DMS79 (cell line): ENCODE measurements at regions not wholly inside any gene's neighbourhood (a gene's known extent, or its start where the extent isn't known, plus 50 kb on each side); places are given as distances from the start of the nearest gene placed in this dataset.

ENCODE experiments used
- DNase-seq: peaks from one replicate; lab custom pipeline; 2025; lab: John Stamatoyannopoulos, UW

DNA sequence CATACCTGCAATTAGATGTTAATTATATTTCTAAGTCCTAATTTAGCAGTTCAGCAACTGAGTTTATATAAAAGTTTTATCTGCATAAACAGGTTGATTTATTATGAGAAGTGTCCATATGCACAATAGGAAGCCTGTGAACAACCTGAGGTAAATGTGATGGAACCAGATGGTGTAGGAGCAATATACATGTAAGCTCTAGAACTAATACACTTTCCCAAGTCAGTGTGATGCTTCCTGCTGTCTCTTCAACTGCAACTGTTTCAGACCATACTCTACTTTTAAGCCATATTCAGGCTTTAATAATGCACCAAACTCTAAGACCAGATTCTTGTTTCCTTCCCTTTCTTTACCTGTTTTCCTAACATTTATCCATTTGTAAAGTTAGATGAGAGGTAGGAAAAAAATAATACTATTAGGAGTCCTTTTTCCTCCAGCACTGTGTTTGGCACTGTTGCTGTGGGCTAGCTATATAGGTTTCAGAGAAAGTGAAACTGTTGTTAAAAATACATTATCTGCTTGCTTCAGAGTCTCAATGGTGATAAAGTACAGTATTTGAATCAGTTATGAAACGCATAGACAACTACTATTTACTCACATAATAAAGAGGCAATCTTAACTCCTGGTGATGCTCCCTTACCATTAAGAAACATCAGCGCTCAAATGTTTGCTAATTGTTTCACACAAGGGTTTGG lies 1009.3 kb downstream of the GRIK2 start:
- DNase-seq, result no peak

- no peak for DNase-seq
These were observed 1005.4 kb downstream of the GRIK2 start for GRCh38 chr6:102398788-102399390.

- DNase-seq, result no peak
These were observed 997.0 kb downstream of the GRIK2 start for GRCh38 chr6:102390541-102390940.

GRCh38 chr6:102389994-102390393 lies 996.5 kb downstream of the GRIK2 start:
- DNase-seq, result no peak

GRCh38 chr6:102387326-102388033 lies 994.0 kb downstream of the GRIK2 start:
- no peak for DNase-seq

- DNase-seq, result no peak
These were observed 987.7 kb downstream of the GRIK2 start for GRCh38 chr6:102381203-102381602.

GRCh38 chr6:102356170-102356569 lies 962.7 kb downstream of the GRIK2 start:
- no peak for DNase-seq

DNA sequence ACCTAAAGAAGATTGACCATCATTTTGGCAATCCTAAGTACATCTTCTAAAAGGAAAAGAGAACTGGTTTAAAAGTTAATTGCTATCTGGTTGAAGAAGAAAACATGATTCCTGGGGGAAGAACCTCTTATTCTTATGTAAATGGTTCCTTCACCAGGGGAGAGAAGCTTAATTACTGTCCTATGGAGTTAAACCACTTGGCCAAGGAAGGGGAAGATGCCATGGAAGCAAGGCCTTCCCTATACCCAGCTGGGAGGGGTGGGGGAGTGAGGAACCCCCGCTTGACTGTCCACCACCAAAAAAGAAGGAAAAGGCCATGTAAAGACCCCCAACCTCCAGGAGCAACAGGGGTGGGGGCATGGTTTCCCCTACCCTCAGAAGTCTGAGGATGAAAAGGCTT lies 962.1 kb downstream of the GRIK2 start:
- no peak for DNase-seq

DNA sequence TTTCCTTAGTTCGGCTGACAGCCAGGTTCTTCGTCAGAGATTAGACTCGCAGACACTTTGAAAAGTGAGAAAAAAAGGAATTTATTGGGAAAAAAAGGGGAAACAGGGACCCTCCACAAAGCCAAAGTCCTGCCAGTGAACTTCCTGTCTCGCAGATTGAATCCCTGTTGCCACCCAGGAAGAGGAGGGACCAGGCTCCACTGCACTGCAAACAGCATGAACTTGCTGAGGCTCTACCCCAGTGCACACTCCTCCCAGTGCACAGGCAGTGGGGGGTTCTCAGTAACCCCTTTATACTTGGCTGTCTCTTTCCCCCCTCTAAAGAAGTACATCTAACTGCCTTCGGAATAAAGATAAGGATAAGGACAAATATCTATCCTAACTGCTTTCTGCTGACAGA lies 959.0 kb downstream of the GRIK2 start:
- no peak for DNase-seq

DNA sequence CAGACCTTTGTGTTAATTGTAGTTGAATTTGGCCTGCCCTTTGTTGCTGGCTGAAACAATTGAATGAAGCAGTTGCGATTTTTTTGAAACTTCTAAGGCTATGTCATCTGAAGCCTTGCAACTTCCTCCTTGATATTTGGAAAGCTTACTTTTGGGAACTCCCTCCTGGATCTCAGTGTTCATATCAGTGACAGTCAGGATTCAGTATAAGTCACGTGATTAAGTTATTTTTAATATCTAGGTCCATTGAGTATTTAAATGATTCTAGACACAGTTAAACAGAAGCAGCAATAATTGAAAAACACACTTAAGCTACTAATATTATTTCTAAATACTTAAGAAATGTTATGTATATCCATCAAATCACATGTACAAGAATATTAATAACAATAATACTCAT lies 951.3 kb downstream of the GRIK2 start:
- DNase-seq, result no peak

DNA sequence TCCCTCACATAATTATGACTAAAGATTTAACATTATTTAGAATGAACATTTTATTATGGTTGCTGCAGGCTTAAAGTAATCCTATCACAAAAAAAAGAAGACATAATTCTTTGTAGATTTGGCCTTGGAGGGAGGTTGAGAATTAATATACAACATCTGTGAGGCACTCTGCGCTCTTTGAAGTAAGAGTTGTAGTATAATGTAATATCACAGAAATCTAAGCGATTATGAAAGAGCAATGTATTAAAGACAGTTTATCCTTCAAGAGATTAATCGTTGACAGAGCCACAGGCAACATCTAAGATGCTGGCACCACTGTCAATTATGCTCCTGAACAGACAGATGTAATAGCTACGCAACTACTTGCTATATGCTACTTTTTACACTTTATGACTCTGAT lies 946.8 kb downstream of the GRIK2 start:
- DNase-seq, result no peak

GRCh38 chr6:102333736-102334135 lies 940.2 kb downstream of the GRIK2 start:
- DNase-seq, result no peak

GRCh38 chr6:102327697-102328225 lies 934.3 kb downstream of the GRIK2 start:
- no peak for DNase-seq

DNA sequence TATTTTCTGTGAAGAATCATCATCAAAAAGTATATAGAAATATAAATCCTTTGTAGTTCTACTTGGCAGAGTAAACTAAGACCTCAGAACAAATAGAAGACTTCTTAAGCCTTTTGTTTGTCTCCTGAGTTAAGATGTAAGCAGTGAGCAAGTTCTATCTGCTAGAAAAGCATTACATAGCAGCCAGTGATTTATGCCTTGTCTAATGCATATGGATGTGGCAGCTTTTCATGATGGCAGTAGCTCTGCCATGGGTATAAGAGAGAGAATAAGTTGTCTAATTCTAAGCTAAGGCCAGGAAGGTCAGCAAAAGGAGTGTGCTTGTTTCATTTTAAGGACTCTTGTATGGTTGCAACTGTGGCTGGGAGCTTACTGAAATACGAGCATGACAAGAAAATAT lies 920.2 kb downstream of the GRIK2 start:
- no peak for DNase-seq

- no peak for DNase-seq
These were observed 916.2 kb downstream of the GRIK2 start for GRCh38 chr6:102309700-102310099.

- DNase-seq, result no peak
These were observed 906.8 kb downstream of the GRIK2 start for GRCh38 chr6:102300350-102300749.

DNA sequence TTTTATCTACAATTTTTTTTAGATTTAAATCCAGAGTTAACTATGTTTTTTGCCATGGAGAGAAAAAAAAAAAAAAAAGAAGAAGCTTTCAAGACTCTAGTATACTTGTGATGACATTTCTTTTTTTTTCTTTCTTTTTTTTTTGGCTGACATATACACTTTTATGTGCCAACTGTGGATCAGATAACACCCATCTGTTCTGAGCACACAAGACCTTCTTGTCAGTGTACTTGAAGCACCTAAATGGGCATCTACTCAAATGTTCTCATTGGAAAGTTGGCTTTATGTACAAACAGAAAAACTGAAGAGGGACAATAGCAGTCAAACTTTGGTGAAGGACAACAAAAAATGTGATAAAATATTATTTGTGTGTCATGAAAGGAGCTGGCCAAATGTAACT lies 904.5 kb downstream of the GRIK2 start:
- no peak for DNase-seq
